DMS53 treated with DMSO at 0.1 percent for 48 hours (cell line): ENCODE measurements at regions not wholly inside any gene's neighbourhood (a gene's known extent, or its start where the extent isn't known, plus 50 kb on each side); places are given as distances from the start of the nearest gene placed in this dataset.
A peak's percentile ranks its signal among the peaks of the same experiment; 100 is the strongest.

Source experiments
- DNase-seq: peaks from one replicate; lab custom pipeline; 2025; ENCODE audit not compliant: unreplicated experiment; lab: John Stamatoyannopoulos, UW

- DNase-seq = no peak
Measured at GRCh38 chr2:188713961-188714360, 260.2 kb upstream of the COL3A1 start.

- DNase-seq = no peak
Measured at GRCh38 chr2:188720811-188721605, 253.2 kb upstream of the COL3A1 start.

GRCh38 chr2:188721784-188722183, 252.4 kb upstream of the COL3A1 start:
- DNase-seq = no peak

GRCh38 chr2:188725746-188726360, 248.3 kb upstream of the COL3A1 start:
- no peak for DNase-seq

DNA sequence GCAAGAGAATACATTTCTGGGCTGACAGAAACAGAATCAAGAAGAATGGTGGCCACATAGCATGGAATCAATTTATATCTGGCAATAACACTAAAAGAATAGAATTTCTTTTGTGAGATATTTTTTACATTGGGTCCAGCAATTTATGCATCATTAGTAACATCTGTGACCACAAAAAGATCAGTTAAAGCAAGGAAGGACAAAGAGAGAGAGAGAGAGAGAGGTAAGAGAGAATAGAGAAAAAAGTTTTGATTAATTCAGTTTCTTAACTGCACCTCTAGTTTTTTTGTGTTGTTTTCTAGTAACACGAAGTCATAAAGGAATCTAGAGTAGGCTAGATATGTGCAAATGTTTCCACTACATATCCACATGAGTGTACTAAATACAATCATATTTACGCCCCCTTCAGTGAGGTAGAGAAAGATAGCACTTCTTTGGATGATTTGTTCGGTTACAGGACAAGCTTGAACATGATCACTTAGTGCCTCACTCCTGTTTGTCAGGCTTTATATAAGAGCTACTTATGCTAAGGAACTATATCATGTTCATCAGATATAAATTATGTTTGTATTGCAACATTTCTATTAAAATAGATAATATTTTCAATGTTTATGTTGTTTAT, 247.4 kb upstream of the COL3A1 start:
- DNase-seq = no peak

DNA sequence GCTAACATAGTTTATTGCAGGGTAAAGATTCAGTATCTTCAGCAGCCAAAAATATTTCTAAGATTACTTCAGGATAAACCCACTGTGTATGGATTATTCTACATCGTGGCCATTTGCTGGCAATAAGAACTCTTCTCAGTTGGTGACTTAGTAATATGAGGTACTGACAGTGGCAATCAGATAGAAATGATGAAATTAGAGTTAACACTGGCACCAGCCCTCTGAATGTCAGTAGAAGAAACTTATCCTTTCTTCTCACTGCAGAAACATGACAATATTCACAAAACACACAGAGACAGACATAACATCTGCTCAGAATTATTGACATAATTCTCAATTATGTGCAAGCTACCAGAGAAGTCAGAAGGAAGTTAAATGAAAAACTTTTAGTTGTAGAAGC, 246.3 kb upstream of the COL3A1 start:
- no peak for DNase-seq

DNA sequence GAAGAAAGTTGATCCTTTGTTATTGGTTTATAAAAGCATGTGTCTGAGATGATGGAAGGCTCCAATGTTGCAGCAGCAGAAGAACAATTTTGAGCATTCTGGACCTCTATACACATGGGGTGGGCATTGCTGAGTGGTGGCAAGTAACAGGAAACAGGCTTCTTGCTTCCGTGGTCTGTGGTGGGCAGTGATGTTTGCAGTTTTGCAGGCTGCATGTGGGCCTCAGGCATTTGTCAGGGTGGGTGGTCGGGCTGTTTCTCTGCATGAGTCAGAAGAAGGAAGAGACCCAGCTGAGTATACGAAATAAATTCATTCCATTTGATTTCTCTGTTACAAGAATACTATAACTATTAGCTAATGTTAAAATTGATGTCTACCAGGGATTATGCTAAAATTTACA, 239.5 kb upstream of the COL3A1 start:
- no peak for DNase-seq

DNA sequence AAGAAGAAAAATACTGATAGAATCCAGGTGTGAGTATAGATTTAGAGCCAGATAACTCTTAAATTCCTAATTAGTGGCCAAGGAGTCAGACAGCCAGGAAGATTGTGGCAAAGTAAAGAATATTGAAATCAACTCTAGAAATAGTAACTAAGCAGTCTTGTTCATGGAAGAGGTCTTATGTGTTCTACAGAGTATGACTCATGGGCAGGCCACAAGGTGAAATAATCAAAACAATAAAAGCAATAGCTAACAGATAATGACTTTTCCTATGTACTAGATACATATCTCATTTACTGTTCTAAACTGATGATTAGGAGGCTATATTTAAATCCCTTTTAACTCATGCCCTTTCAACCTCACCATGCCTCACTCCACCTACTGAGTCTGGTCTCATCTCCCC, 227.4 kb upstream of the COL3A1 start:
- DNase-seq = no peak

GRCh38 chr2:188751816-188752215, 222.4 kb upstream of the COL3A1 start:
- DNase-seq = no peak

GRCh38 chr2:188752311-188752710, 221.9 kb upstream of the COL3A1 start:
- DNase-seq = no peak

GRCh38 chr2:188762151-188762550, 212.0 kb upstream of the COL3A1 start:
- no peak for DNase-seq

- DNase-seq = peak; percentile 4
Measured at GRCh38 chr2:188765522-188766470, 208.4 kb upstream of the COL3A1 start.

GRCh38 chr2:188766471-188766856, 207.7 kb upstream of the COL3A1 start:
- no peak for DNase-seq

GRCh38 chr2:188767176-188767575, 207.0 kb upstream of the COL3A1 start:
- no peak for DNase-seq

- no peak for DNase-seq
Measured at GRCh38 chr2:188770296-188770695, 203.9 kb upstream of the COL3A1 start.

DNA sequence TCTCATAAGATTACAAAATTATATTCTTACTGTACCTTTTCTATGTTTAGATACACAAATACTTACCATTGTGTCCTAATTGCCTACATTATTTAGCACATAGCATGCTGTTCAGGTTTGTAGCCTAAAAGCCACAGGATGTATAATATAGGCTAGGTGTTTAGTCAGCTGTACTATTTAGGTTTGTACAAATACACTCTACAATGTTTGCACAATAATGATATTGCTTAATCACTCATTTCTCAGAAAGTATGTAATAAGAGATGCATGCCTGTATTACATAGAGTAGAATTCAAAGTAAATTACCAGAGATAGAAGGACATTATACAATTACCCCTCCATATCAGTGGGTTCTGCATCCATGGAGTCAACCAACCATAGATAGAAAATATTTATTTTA, 201.1 kb upstream of the COL3A1 start:
- DNase-seq = peak; percentile 90

- DNase-seq = no peak
Measured at GRCh38 chr2:188776634-188777033, 197.5 kb upstream of the COL3A1 start.

- no peak for DNase-seq
Measured at GRCh38 chr2:188784269-188784762, 189.9 kb upstream of the COL3A1 start.

- no peak for DNase-seq
Measured at GRCh38 chr2:188785061-188785460, 189.1 kb upstream of the COL3A1 start.

- no peak for DNase-seq
Measured at GRCh38 chr2:188785490-188785889, 188.7 kb upstream of the COL3A1 start.

GRCh38 chr2:188786368-188786841, 187.8 kb upstream of the COL3A1 start:
- no peak for DNase-seq
